ENCODE measurements at regions not wholly inside any gene's neighbourhood (a gene's known extent, or its start where the extent isn't known, plus 50 kb on each side); places are given as distances from the start of the nearest gene placed in this dataset.

GRCh38 chr1:90561103-90561783, 155.9 kb downstream of the BARHL2 start:
- ATAC-seq (no peak), DNase-seq (no peak)
- Histone ChIP-seq H3K4me3 (no peak overlapping the region), H3K9me3 (no peaks in the 10 kb centered on the region), H3K27ac (no peak overlapping the region), H3K36me3 (ENCODE audit: insufficient read depth in 1 of 2, low read depth in 1 of 2) (no peaks in the 10 kb centered on the region), H3K27me3 (ENCODE audit: insufficient read depth in 3 of 3, low read length in 2 of 3) (peaks cover 0 to 3% (median 2%) of the 10 kb centered on the region in 3 donors), H3K4me1 (no peaks in the 10 kb centered on the region)
- TF ChIP-seq CTCF (IDR thresholded peaks at IDR 0.05), result no peak
- intact Hi-C loops (cut with DNase I), result no loop called here
- WGBS, 3 donors, result 46 to 54% (median 51%) methylated on average over 7 of the region's 7 CpGs

- no peaks in the 10 kb centered on the region for H3K9me3 ChIP-seq
- 62 to 66% (median 62%) methylated on average over 6 of the region's 6 CpGs for WGBS, 3 donors
- no peaks in the 10 kb centered on the region for H3K4me1 ChIP-seq
- DNase-seq (no peak), ATAC-seq (no peak)
- TF ChIP-seq CTCF (IDR thresholded peaks at IDR 0.05), result no peak
- H3K27ac ChIP-seq, result no peak overlapping the region
- intact Hi-C loops (cut with DNase I), result no loop called here
- H3K27me3 ChIP-seq (ENCODE audit: insufficient read depth in 3 of 3, low read length in 2 of 3), result peaks cover 0 to 3% (median 0%) of the 10 kb centered on the region in 3 donors
- no peak overlapping the region for H3K4me3 ChIP-seq
- H3K36me3 ChIP-seq (ENCODE audit: insufficient read depth in 1 of 2, low read depth in 1 of 2), result no peaks in the 10 kb centered on the region
Measured at GRCh38 chr1:90558754-90559378, 158.2 kb downstream of the BARHL2 start.

- DNase-seq (no peak), ATAC-seq (no peak)
- Histone ChIP-seq H3K36me3 (ENCODE audit: insufficient read depth in 1 of 2, low read depth in 1 of 2) (no peaks in the 10 kb centered on the region), H3K4me3 (no peak overlapping the region), H3K9me3 (no peaks in the 10 kb centered on the region), H3K4me1 (no peaks in the 10 kb centered on the region), H3K27ac (no peak overlapping the region), H3K27me3 (ENCODE audit: insufficient read depth in 3 of 3, low read length in 2 of 3) (peaks cover 0 to 3% (median 0%) of the 10 kb centered on the region in 3 donors)
- intact Hi-C loops (cut with DNase I), result no loop called here
- WGBS, 3 donors, result 39 to 84% (median 81%) methylated on average over 1 of the region's 1 CpG
- TF ChIP-seq CTCF (IDR thresholded peaks at IDR 0.05), result no peak
Measured at GRCh38 chr1:90558126-90558525, 159.0 kb downstream of the BARHL2 start.

- Histone ChIP-seq H3K27ac (no peak overlapping the region), H3K27me3 (ENCODE audit: insufficient read depth in 3 of 3, low read length in 2 of 3) (peaks cover 0 to 3% (median 0%) of the 10 kb centered on the region in 3 donors), H3K9me3 (no peaks in the 10 kb centered on the region), H3K4me1 (no peaks in the 10 kb centered on the region), H3K36me3 (ENCODE audit: insufficient read depth in 1 of 2, low read depth in 1 of 2) (no peaks in the 10 kb centered on the region), H3K4me3 (no peak overlapping the region)
- ATAC-seq (no peak), DNase-seq (no peak)
- 53 to 63% (median 57%) methylated on average over 4 of the region's 4 CpGs for WGBS, 3 donors
- intact Hi-C loops (cut with DNase I), result no loop called here
- no peak for TF ChIP-seq CTCF (IDR thresholded peaks at IDR 0.05)
Measured at GRCh38 chr1:90557706-90558105, 159.4 kb downstream of the BARHL2 start.
